ENCODE measurements at regions not wholly inside any gene's neighbourhood (a gene's known extent, or its start where the extent isn't known, plus 50 kb on each side); places are given as distances from the start of the nearest gene placed in this dataset.
"Not testable (repeated sequence)": the region's sequence is repeated elsewhere in the genome, so short reads cannot be mapped to it uniquely, and the experiment has no call there.

DNA sequence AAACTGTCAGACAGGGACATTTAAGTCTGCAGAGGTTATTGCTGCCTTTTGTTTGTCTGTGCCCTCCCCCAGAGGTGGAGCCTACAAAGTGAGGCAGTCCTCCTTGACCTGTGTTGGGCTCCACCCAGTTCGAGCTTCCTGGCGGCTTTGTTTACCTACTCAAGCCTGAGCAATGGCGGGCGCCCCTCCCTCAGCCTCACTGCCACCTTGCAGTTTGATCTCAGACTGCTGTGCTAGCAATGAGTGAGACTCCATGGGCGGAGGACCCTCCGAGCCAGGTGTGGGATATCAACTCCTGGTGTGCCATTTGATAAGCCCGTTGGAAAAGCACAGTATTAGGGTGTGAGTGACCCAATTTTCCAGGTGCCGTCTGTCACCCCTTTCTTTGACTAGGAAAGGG is 632.7 kb downstream of the GALC start:
- TF ChIP-seq, protein P1, sequence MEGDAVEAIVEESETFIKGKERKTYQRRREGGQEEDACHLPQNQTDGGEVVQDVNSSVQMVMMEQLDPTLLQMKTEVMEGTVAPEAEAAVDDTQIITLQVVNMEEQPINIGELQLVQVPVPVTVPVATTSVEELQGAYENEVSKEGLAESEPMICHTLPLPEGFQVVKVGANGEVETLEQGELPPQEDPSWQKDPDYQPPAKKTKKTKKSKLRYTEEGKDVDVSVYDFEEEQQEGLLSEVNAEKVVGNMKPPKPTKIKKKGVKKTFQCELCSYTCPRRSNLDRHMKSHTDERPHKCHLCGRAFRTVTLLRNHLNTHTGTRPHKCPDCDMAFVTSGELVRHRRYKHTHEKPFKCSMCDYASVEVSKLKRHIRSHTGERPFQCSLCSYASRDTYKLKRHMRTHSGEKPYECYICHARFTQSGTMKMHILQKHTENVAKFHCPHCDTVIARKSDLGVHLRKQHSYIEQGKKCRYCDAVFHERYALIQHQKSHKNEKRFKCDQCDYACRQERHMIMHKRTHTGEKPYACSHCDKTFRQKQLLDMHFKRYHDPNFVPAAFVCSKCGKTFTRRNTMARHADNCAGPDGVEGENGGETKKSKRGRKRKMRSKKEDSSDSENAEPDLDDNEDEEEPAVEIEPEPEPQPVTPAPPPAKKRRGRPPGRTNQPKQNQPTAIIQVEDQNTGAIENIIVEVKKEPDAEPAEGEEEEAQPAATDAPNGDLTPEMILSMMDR (IDR thresholded peaks at IDR 0.05) = not testable (repeated sequence)
- TF ChIP-seq POLR2A (IDR thresholded peaks at IDR 0.05) = not testable (repeated sequence)
